ENCODE measurements at regions not wholly inside any gene's neighbourhood (a gene's known extent, or its start where the extent isn't known, plus 50 kb on each side); places are given as distances from the start of the nearest gene placed in this dataset.

- H3K4me3 ChIP-seq, result no peak overlapping the region
- H3K27me3 ChIP-seq, result no peaks in the 10 kb centered on the region
- H3K4me1 ChIP-seq, result no peaks in the 10 kb centered on the region
- no peak overlapping the region for H3K27ac ChIP-seq
- TF ChIP-seq POLR2AphosphoS5 (IDR thresholded peaks at IDR 0.05) (no peak), POLR2A (IDR thresholded peaks at IDR 0.05) (no peak), EP300 (IDR thresholded peaks at IDR 0.05) (no peak)
- TF ChIP-seq, protein P1, sequence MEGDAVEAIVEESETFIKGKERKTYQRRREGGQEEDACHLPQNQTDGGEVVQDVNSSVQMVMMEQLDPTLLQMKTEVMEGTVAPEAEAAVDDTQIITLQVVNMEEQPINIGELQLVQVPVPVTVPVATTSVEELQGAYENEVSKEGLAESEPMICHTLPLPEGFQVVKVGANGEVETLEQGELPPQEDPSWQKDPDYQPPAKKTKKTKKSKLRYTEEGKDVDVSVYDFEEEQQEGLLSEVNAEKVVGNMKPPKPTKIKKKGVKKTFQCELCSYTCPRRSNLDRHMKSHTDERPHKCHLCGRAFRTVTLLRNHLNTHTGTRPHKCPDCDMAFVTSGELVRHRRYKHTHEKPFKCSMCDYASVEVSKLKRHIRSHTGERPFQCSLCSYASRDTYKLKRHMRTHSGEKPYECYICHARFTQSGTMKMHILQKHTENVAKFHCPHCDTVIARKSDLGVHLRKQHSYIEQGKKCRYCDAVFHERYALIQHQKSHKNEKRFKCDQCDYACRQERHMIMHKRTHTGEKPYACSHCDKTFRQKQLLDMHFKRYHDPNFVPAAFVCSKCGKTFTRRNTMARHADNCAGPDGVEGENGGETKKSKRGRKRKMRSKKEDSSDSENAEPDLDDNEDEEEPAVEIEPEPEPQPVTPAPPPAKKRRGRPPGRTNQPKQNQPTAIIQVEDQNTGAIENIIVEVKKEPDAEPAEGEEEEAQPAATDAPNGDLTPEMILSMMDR (IDR thresholded peaks at IDR 0.05), result no peak
- DNase-seq (ENCODE audit: low spot score in 2 of 2), result no peak
- H3K36me3 ChIP-seq, result no peaks in the 10 kb centered on the region
- no peaks in the 10 kb centered on the region for H3K9me3 ChIP-seq
- 67% methylated on average over 2 of the region's 2 CpGs for WGBS
Observed at GRCh38 chr6:23280437-23280836, 711.1 kb downstream of the HDGFL1 start.

DNA sequence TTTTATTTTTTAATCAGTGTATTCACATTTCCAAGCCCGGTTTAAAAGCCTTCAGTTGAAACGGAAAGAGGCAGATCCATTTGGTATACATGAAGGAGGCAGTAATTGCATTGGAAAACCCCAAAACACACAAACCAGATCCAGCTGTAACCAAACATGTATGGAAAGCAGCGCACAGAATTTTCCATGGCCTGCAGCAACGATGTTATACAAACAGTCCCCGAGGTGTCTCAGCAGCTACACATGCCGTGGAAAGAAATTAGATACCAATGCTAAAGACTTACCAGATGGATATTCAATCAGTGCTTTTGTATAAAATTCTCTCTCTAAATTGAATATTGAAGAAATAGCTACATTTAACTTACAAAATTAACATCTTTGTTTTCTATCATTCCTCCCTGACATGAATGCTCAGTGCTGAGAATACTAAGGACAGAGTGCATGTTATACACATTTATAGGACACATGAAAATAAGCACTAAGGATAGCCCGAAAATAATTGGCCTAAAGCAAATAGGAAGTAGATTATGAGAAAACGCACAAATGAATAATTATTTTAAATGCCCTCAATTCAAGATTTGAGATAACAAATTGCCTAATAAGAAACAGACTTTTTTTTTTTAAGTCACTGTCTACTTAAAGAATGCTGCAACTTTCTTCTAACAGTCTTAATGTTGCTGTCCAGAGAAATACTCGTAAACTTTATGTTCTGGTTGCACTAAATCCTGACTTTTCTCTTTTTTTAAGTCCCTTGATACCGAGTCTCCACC lies 713.1 kb downstream of the HDGFL1 start:
- Histone ChIP-seq H3K4me3 (no peak overlapping the region), H3K36me3 (no peaks in the 10 kb centered on the region), H3K27me3 (no peaks in the 10 kb centered on the region), H3K27ac (no peak overlapping the region), H3K9me3 (no peaks in the 10 kb centered on the region), H3K4me1 (no peaks in the 10 kb centered on the region)
- TF ChIP-seq EP300 (IDR thresholded peaks at IDR 0.05), result no peak
- TF ChIP-seq POLR2A (IDR thresholded peaks at IDR 0.05), result no peak
- TF ChIP-seq, protein P1 (IDR thresholded peaks at IDR 0.05), result no peak
- WGBS, result 60% methylated on average over 10 of the region's 10 CpGs
- no peak for DNase-seq (ENCODE audit: low spot score in 2 of 2)

GRCh38 chr6:23293653-23294052 lies 724.3 kb downstream of the HDGFL1 start:
- Histone ChIP-seq H3K36me3 (no peaks in the 10 kb centered on the region), H3K4me1 (no peaks in the 10 kb centered on the region), H3K4me3 (no peak overlapping the region), H3K27me3 (no peaks in the 10 kb centered on the region), H3K9me3 (no peaks in the 10 kb centered on the region), H3K27ac (no peak overlapping the region)
- no peak for TF ChIP-seq POLR2AphosphoS5 (IDR thresholded peaks at IDR 0.05)
- TF ChIP-seq, protein P1 (IDR thresholded peaks at IDR 0.05), result no peak
- no peak for DNase-seq (ENCODE audit: low spot score in 2 of 2)
- WGBS, result 77% methylated on average over 3 of the region's 3 CpGs

DNA sequence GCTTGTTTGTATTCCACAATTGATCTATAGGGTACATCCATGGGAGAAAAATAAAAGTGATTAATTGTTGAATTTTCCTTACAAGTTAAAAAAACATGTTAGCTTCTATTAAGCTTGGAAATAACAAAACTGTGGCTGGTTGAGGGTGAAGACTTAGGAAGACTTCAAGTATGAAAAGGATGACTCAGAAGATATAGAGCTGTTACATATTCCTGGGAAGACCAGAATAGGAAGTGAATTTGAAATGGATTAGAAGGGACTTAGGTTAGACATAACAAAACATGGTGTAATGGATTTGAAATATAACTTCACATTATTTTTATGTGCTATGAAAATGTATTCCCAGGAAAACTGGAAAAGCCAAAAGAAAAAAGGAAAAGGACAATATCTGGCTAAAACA lies 732.2 kb downstream of the HDGFL1 start:
- no peak overlapping the region for H3K4me3 ChIP-seq
- H3K4me1 ChIP-seq, result no peaks in the 10 kb centered on the region
- no peak for TF ChIP-seq POLR2A (IDR thresholded peaks at IDR 0.05)
- TF ChIP-seq EP300 (IDR thresholded peaks at IDR 0.05), result no peak
- no peak for TF ChIP-seq POLR2AphosphoS5 (IDR thresholded peaks at IDR 0.05)
- TF ChIP-seq, protein P1 (IDR thresholded peaks at IDR 0.05), result no peak
- H3K27ac ChIP-seq, result no peak overlapping the region
- no peaks in the 10 kb centered on the region for H3K9me3 ChIP-seq
- H3K27me3 ChIP-seq, result no peaks in the 10 kb centered on the region
- no peaks in the 10 kb centered on the region for H3K36me3 ChIP-seq
- DNase-seq (ENCODE audit: low spot score in 2 of 2), result no peak

- Histone ChIP-seq H3K9me3 (no peaks in the 10 kb centered on the region), H3K36me3 (no peaks in the 10 kb centered on the region), H3K4me1 (no peaks in the 10 kb centered on the region), H3K27me3 (no peaks in the 10 kb centered on the region), H3K4me3 (no peak overlapping the region), H3K27ac (no peak overlapping the region)
- TF ChIP-seq EP300 (IDR thresholded peaks at IDR 0.05) (no peak), POLR2AphosphoS5 (IDR thresholded peaks at IDR 0.05) (no peak), POLR2A (IDR thresholded peaks at IDR 0.05) (no peak)
- TF ChIP-seq, protein P1 (IDR thresholded peaks at IDR 0.05), result no peak
- DNase-seq (ENCODE audit: low spot score in 2 of 2), result no peak
- WGBS, result 80% methylated on average over 4 of the region's 4 CpGs
Observed at GRCh38 chr6:23302514-23302913, 733.1 kb downstream of the HDGFL1 start.
